Parathyroid adenoma (tissue), 2 donors: ENCODE measurements at regions not wholly inside any gene's neighbourhood (a gene's known extent, or its start where the extent isn't known, plus 50 kb on each side); places are given as distances from the start of the nearest gene placed in this dataset.

ENCODE experiments used
- H2AFZ ChIP-seq: fragments of 300-600 bp; sonication (generic); one replicate; pipeline ENCODE4 v1.7.0; 2017; ENCODE audit warnings: antibody characterized with exemption, mild to moderate bottlenecking
- H3K27ac ChIP-seq: fragments of 300-600 bp; sonication (generic); one replicate; pipeline ENCODE4 v1.7.0; 2017
- H3K27me3 ChIP-seq: fragments of 300-600 bp; sonication (generic); one replicate; pipeline ENCODE4 v1.7.0; 2017; ENCODE audit warnings: low read length; ENCODE audit not compliant: control insufficient read depth, insufficient read depth
- H3K36me3 ChIP-seq: fragments of 300-600 bp; sonication (generic); one replicate; pipeline ENCODE4 v1.7.0; 2017; ENCODE audit warnings: low read length; ENCODE audit not compliant: control insufficient read depth, insufficient read depth
- H3K4me1 ChIP-seq: fragments of 300-600 bp; sonication (generic); one replicate; pipeline ENCODE4 v1.7.0; 2017; ENCODE audit warnings: control low read depth
- H3K4me2 ChIP-seq: fragments of 300-600 bp; sonication (generic); one replicate; pipeline ENCODE4 v1.7.0; 2017; ENCODE audit warnings: low read length
- H3K4me3 ChIP-seq: fragments of 300-600 bp; sonication (generic); one replicate; pipeline ENCODE4 v1.7.0; 2017; ENCODE audit warnings: low read depth, low read length
- H3K79me2 ChIP-seq: fragments of 300-600 bp; sonication (generic); one replicate; pipeline ENCODE4 v1.7.0; 2017; ENCODE audit warnings: control low read depth
- H3K9ac ChIP-seq: fragments of 300-600 bp; sonication (generic); one replicate; pipeline ENCODE4 v1.7.0; 2017; ENCODE audit warnings: mild to moderate bottlenecking
- H3K9me3 ChIP-seq: fragments of 300-600 bp; sonication (generic); one replicate; pipeline ENCODE4 v1.7.0; 2017; ENCODE audit warnings: low read length; ENCODE audit not compliant: control insufficient read depth
- TF ChIP-seq, protein P1 (sequence below): fragments of 300-600 bp; sonication (generic); IDR thresholded peaks from one replicate; pipeline ENCODE4 v1.7.0; 2017; ENCODE audit warnings: antibody characterized with exemption, mild to moderate bottlenecking
- donor health status: primary hyperparathyroidism.

DNA sequence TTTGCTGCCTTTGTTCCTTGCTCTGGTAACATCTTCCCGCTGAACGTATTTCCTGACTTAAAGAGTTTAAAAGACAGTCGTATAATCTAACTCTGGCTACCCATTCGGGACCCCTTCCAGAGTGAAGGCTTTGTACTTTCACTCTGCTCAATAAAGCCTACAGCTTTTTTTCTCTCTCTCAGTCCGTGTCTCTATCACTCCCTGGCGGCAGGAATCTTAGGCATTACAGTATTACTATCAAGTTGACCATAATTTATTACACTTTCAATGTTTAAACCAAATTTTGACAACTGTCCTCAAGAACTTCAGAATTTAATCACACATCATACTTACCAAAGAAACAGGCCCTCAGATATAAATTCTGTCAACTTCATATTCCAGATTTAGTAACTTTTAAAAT, 967.9 kb downstream of the FSCB start:
- H3K9ac ChIP-seq: no peak overlapping the region
- peak overlapping the region; percentile 47 for H3K4me2 ChIP-seq
- H3K36me3 ChIP-seq: no peaks in the 10 kb centered on the region
- no peak overlapping the region for H3K27ac ChIP-seq
- no peaks in the 10 kb centered on the region for H3K4me1 ChIP-seq
- TF ChIP-seq, protein P1, sequence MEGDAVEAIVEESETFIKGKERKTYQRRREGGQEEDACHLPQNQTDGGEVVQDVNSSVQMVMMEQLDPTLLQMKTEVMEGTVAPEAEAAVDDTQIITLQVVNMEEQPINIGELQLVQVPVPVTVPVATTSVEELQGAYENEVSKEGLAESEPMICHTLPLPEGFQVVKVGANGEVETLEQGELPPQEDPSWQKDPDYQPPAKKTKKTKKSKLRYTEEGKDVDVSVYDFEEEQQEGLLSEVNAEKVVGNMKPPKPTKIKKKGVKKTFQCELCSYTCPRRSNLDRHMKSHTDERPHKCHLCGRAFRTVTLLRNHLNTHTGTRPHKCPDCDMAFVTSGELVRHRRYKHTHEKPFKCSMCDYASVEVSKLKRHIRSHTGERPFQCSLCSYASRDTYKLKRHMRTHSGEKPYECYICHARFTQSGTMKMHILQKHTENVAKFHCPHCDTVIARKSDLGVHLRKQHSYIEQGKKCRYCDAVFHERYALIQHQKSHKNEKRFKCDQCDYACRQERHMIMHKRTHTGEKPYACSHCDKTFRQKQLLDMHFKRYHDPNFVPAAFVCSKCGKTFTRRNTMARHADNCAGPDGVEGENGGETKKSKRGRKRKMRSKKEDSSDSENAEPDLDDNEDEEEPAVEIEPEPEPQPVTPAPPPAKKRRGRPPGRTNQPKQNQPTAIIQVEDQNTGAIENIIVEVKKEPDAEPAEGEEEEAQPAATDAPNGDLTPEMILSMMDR: peak; percentile 28
- no peak overlapping the region for H2AFZ ChIP-seq
- H3K79me2 ChIP-seq: no peaks in the 10 kb centered on the region
- no peak overlapping the region for H3K4me3 ChIP-seq
- H3K27me3 ChIP-seq: no peaks in the 10 kb centered on the region
- no peaks in the 10 kb centered on the region for H3K9me3 ChIP-seq

GRCh38 chr14:43535231-43535838, 971.7 kb downstream of the FSCB start:
- H3K36me3 ChIP-seq: no peaks in the 10 kb centered on the region
- H3K4me2 ChIP-seq: no peak overlapping the region
- no peak overlapping the region for H2AFZ ChIP-seq
- no peak overlapping the region for H3K27ac ChIP-seq
- no peaks in the 10 kb centered on the region for H3K79me2 ChIP-seq
- TF ChIP-seq, protein P1: no peak
- no peak overlapping the region for H3K9ac ChIP-seq
- no peaks in the 10 kb centered on the region for H3K27me3 ChIP-seq
- H3K9me3 ChIP-seq: no peaks in the 10 kb centered on the region
- no peaks in the 10 kb centered on the region for H3K4me1 ChIP-seq
- no peak overlapping the region for H3K4me3 ChIP-seq

DNA sequence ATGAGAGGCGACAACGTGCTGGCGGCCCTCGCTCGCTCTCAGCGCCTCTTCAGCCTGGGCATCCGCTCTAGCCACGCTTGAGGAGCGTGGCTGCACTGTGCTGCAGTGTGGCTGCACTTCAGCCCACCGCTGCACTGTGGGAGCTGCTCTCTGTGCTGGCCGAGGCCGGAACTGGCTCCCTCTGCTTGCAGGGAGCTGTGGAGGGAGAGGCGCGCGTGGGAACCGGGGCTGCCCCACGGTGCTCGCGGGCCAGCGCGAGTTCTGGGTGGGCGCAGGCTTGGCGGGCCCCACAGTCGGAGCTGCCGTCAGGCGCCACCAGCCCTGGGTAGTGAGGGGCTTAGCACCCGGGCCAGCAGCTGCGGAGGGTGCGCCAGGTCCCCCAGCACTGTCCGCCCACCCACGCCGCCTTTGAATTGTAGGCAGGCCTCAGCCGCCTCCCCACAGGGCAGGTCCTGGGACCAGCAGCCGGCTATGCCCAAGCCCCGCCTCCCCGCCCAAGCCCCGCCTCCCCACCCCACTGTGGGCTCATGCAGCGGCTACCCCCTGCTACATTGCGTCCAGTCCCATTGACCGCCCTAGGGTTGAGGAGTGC, 974.2 kb downstream of the FSCB start:
- Histone ChIP-seq H3K27me3 (no peaks in the 10 kb centered on the region), H3K4me2 (no peak overlapping the region), H3K4me1 (no peaks in the 10 kb centered on the region), H3K9me3 (no peaks in the 10 kb centered on the region), H3K9ac (no peak overlapping the region), H2AFZ (no peak overlapping the region), H3K27ac (no peak overlapping the region), H3K36me3 (no peaks in the 10 kb centered on the region), H3K4me3 (no peak overlapping the region), H3K79me2 (no peaks in the 10 kb centered on the region)
- TF ChIP-seq, protein P1: no peak

DNA sequence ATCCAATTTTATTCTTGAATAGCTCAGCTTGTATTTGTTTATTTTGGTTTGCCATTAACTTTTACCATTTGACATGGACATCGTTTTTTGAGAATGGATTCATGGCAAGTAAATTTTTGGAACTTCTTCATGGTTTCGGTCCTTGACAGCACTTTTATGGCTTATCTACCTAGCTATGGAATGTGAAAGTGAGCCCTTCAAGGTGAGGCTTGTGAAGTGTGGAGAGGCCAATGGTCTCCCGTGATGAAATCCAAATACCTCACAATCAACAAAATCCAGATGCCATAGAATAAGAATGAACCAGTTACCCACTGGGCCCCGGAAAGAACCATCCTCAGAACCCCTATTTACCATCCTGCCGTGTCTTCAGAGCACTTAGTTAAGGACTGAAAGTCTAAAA, 978.8 kb downstream of the FSCB start:
- H3K27ac ChIP-seq: no peak overlapping the region
- no peaks in the 10 kb centered on the region for H3K36me3 ChIP-seq
- H3K9ac ChIP-seq: no peak overlapping the region
- no peak overlapping the region for H3K4me3 ChIP-seq
- TF ChIP-seq, protein P1: no peak
- H3K4me2 ChIP-seq: no peak overlapping the region
- no peaks in the 10 kb centered on the region for H3K27me3 ChIP-seq
- no peak overlapping the region for H2AFZ ChIP-seq
- H3K4me1 ChIP-seq: no peaks in the 10 kb centered on the region
- no peaks in the 10 kb centered on the region for H3K79me2 ChIP-seq
- no peaks in the 10 kb centered on the region for H3K9me3 ChIP-seq

- Histone ChIP-seq H3K4me2 (no peak overlapping the region), H2AFZ (no peak overlapping the region), H3K27me3 (no peaks in the 10 kb centered on the region), H3K79me2 (no peaks in the 10 kb centered on the region), H3K4me1 (no peaks in the 10 kb centered on the region), H3K36me3 (no peaks in the 10 kb centered on the region), H3K4me3 (no peak overlapping the region), H3K9ac (no peak overlapping the region), H3K9me3 (no peaks in the 10 kb centered on the region), H3K27ac (no peak overlapping the region)
- TF ChIP-seq, protein P1: no peak
These were observed 981.4 kb downstream of the FSCB start for GRCh38 chr14:43525658-43526057.
